Thoracic aorta (tissue), 2 donors: ENCODE measurements at regions not wholly inside any gene's neighbourhood (a gene's known extent, or its start where the extent isn't known, plus 50 kb on each side); places are given as distances from the start of the nearest gene placed in this dataset.
"Not testable (repeated sequence)": the region's sequence is repeated elsewhere in the genome, so short reads cannot be mapped to it uniquely, and the experiment has no call there.

Experiments used
- ATAC-seq: fragments of 150-250 bp; one replicate; pipeline ENCODE4 v1.8.0; 2017; ENCODE audit warnings: low read depth; ENCODE audit not compliant: insufficient number of reproducible peaks, low FRiP score
- DNase-seq: peaks from one replicate; pipeline ENCODE4 v3.0.0-alpha.2; 2020; ENCODE audit warnings: low spot score
- H3K27ac ChIP-seq, 2 donors: fragments of 200-600 bp; sonication (generic); 1 replicate in 1 of 2; 2 replicates in 1 of 2; pipeline ENCODE4 v1.5.1; 2016; ENCODE audit warnings: mild to moderate bottlenecking in 2 of 2, moderate library complexity in 2 of 2
- H3K27me3 ChIP-seq: fragments of 200-600 bp; sonication (generic); replicated peaks from 2 replicates; pipeline ENCODE4 v1.6.0; 2016; ENCODE audit warnings: mild to moderate bottlenecking; ENCODE audit not compliant: insufficient read depth
- H3K36me3 ChIP-seq: fragments of 200-600 bp; sonication (generic); one replicate; pipeline ENCODE4 v1.5.1; 2016
- H3K4me1 ChIP-seq, 2 donors: fragments of 200-600 bp; sonication (generic); 1 replicate in 1 of 2; 2 replicates in 1 of 2; pipeline versions ENCODE4 v1.5.1 to v1.6.0; 2016; ENCODE audit warnings: low read depth in 2 of 2, mild to moderate bottlenecking in 1 of 2; ENCODE audit not compliant: control insufficient read depth in 1 of 2
- H3K4me3 ChIP-seq: fragments of 200-600 bp; sonication (generic); 2 replicates; pipeline ENCODE4 v1.5.1; 2016; ENCODE audit warnings: mild to moderate bottlenecking
- H3K9me3 ChIP-seq: fragments of 200-600 bp; sonication (generic); 2 replicates; pipeline ENCODE4 v1.5.1; 2016
- CTCF ChIP-seq: fragments of 200-600 bp; sonication (generic); IDR thresholded peaks from one replicate; pipeline ENCODE4 v1.5.1; 2019; ENCODE audit warnings: antibody characterized with exemption

DNA sequence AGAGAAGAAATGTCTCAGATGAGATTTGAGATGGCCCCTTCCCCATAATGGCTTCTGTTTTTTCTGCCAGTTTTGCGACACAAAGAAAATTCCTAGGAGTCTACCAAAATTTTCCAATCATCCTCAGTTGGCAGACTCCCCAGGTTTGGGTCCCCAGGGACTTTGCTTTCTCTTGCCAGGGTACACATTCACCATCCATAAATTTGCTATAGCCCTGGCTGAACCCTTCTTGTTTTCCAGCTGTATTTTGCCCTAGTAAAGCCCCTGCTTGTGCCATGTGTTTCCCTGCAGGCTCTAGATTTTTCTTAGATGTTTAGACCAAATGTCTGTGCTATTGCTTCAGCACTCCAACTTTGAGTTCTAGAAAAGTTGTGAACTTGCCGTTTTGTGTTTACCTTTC is 283.2 kb downstream of the ANXA1 start:
- H3K4me3 ChIP-seq = no peak overlapping the region
- no peak for TF ChIP-seq CTCF
- no peak for DNase-seq
- no peaks in the 10 kb centered on the region for H3K27me3 ChIP-seq
- no peak for ATAC-seq
- no peak overlapping the region for H3K27ac ChIP-seq
- H3K9me3 ChIP-seq = no peaks in the 10 kb centered on the region
- H3K36me3 ChIP-seq = no peaks in the 10 kb centered on the region
- no peaks in the 10 kb centered on the region for H3K4me1 ChIP-seq

GRCh38 chr9:73437758-73438157 is 286.1 kb downstream of the ANXA1 start:
- no peaks in the 10 kb centered on the region for H3K9me3 ChIP-seq
- TF ChIP-seq CTCF = no peak

DNA sequence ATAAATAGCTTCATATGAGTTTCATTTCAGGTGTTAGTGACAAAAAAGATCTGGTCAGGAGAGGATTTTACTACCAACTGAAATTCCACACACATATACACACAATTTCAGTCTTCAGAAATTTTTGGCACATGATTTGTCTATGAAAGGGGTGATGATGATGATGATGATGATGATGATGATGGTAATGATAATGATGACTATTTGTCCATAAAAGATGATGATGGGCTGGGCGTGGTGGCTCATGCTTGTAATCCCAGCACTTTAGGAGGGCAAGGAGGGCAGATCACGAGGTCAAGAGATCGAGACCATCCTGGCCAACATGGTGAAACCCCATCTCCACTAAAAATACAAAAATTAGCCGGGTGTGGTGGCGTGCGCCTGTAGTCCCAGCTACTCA is 288.2 kb downstream of the ANXA1 start:
- ATAC-seq, H3K27me3 ChIP-seq, H3K9me3 ChIP-seq, H3K4me3 ChIP-seq, H3K4me1 ChIP-seq, DNase-seq, H3K27ac ChIP-seq, H3K36me3 ChIP-seq: not testable (repeated sequence)

More at GRCh38 chr9:73437758-73438157, 286.1 kb downstream of the ANXA1 start:
- ATAC-seq = no peak
- DNase-seq = no peak
- H3K27ac ChIP-seq = no peak overlapping the region
- no peaks in the 10 kb centered on the region for H3K36me3 ChIP-seq
- no peaks in the 10 kb centered on the region for H3K4me1 ChIP-seq
- no peak overlapping the region for H3K4me3 ChIP-seq
- no peaks in the 10 kb centered on the region for H3K27me3 ChIP-seq

DNA sequence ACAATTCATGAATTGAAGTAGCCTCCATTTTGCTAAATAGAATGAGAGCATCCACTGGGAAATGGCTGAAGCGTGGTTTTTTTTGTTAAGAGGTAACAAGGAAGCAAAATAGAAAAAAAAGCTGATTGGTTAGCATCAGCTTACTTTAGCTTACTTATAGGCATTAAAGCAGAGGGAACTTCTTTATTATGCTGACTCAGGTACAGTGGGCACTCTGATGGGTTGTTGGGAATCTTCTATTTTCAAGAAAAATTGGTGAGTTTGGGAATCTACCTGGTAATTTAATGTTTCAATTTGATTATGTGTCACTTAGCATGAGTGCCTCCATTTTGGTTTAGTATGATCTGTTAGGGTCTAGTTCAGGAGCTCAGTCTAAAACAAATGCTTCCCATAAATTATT is 289.6 kb downstream of the ANXA1 start:
- no peaks in the 10 kb centered on the region for H3K27me3 ChIP-seq
- H3K36me3 ChIP-seq = no peaks in the 10 kb centered on the region

DNA sequence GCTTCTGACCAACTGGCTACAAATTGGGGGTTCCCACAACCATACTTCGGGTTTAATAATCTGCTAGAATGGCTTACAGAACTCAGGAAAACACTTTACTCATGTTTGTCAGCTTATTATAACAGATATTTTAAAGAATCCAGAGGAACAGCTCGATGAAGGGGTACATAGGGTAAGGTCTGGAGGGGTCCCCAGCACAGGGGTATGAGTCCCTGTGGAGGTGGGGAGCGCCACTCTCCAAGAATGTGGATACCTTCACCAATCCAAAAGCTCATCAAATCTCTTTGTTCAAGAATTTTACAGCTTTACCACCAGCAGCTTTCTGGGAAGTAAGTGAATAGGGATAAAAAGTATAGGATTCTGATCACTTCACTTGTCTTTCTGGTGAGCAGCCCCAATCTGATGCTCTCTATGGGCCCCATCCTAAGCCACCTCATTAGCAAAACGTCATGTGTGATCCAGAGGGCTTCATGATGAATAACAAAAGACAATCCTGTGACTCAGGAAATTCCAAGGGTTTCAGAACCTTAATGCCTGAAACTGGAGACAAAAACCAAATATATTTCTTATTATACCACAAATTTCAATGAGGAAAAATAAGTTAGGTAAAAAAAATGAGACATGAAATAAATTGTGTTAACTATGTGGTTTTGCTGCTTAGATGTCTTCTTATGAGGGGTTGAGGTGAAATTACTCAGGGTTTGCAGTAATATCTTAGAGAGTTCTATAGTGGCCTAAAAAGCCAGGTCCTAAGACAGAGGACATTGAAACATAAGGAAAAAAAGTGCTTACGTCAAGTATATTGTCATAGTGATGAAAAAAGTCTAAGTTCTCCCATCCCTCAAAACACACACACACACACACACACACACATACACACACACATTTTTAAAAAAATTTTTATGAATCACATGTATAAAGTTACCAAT is 290.5 kb downstream of the ANXA1 start:
- Histone ChIP-seq H3K9me3 (no peaks in the 10 kb centered on the region), H3K36me3 (no peaks in the 10 kb centered on the region), H3K27ac (no peak overlapping the region), H3K27me3 (no peaks in the 10 kb centered on the region), H3K4me3 (no peak overlapping the region), H3K4me1 (no peaks in the 10 kb centered on the region)
- DNase-seq = no peak
- no peak for ATAC-seq
- TF ChIP-seq CTCF = no peak

More for the DNA sequence above, 289.6 kb downstream of the ANXA1 start:
- ATAC-seq (no peak), DNase-seq (no peak)
- Histone ChIP-seq H3K4me3 (no peak overlapping the region), H3K4me1 (no peaks in the 10 kb centered on the region), H3K9me3 (no peaks in the 10 kb centered on the region), H3K27ac (no peak overlapping the region)
- TF ChIP-seq CTCF = no peak

- Histone ChIP-seq H3K4me3 (no peak overlapping the region), H3K27me3 (no peaks in the 10 kb centered on the region), H3K36me3 (no peaks in the 10 kb centered on the region), H3K27ac (no peak overlapping the region), H3K4me1 (no peaks in the 10 kb centered on the region), H3K9me3 (no peaks in the 10 kb centered on the region)
- ATAC-seq (no peak), DNase-seq (no peak)
- no peak for TF ChIP-seq CTCF
Measured at GRCh38 chr9:73444821-73445220, 293.2 kb downstream of the ANXA1 start.

DNA sequence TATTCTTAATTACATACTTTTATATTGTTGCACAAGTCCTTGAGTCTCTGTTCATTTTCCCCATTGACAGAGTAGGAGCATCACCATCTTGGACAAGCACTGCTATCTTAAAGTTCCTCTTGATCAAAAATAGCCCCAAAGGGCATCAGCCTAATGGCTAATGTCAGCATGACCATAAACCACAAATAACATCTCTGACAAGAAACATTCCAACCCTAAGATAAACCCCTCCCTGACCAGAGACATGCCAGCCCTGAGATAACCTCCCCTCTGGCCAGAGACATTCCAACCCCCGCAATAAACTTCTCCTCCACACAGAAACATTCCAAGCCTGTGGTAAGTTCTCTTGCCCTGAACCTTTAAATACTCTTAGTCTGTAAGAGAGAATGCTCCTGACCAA is 293.7 kb downstream of the ANXA1 start:
- not testable (repeated sequence) for ATAC-seq, H3K9me3 ChIP-seq, H3K27me3 ChIP-seq, H3K4me3 ChIP-seq, H3K4me1 ChIP-seq, DNase-seq, H3K36me3 ChIP-seq, H3K27ac ChIP-seq
